ENCODE measurements at regions not wholly inside any gene's neighbourhood (a gene's known extent, or its start where the extent isn't known, plus 50 kb on each side); places are given as distances from the start of the nearest gene placed in this dataset.

GRCh38 chr19:31629579-31630363, 280.5 kb upstream of the TSHZ3 start:
- ChIA-PET POLR2A (no interaction called here), CTCF (no interaction called here)

GRCh38 chr19:31633014-31633413, 283.8 kb upstream of the TSHZ3 start:
- POLR2A ChIA-PET = no interaction called here
- CTCF ChIA-PET = no interaction called here

- POLR2A ChIA-PET = no interaction called here
- CTCF ChIA-PET = no interaction called here
These were observed 290.1 kb upstream of the TSHZ3 start for GRCh38 chr19:31639306-31639705.

- CTCF ChIA-PET = no interaction called here
- POLR2A ChIA-PET = no interaction called here
These were observed 292.4 kb upstream of the TSHZ3 start for GRCh38 chr19:31641591-31641990.

GRCh38 chr19:31648347-31648746, 299.1 kb upstream of the TSHZ3 start:
- CTCF ChIA-PET = no interaction called here

GRCh38 chr19:31656507-31656906, 307.3 kb upstream of the TSHZ3 start:
- POLR2A ChIA-PET = no interaction called here
- CTCF ChIA-PET = interaction anchor here (1.6 kb wide), 1 partner anchor 43 kb away, joined by 3 read pairs; no protein-coding TSS in a partner anchor

More at GRCh38 chr19:31648347-31648746, 299.1 kb upstream of the TSHZ3 start:
- POLR2A ChIA-PET = no interaction called here

- ChIA-PET POLR2A (no interaction called here), CTCF (no interaction called here)
These were observed 310.0 kb upstream of the TSHZ3 start for GRCh38 chr19:31658993-31659896.

GRCh38 chr19:31659897-31660210, 310.6 kb upstream of the TSHZ3 start:
- POLR2A ChIA-PET = no interaction called here
- CTCF ChIA-PET = no interaction called here

GRCh38 chr19:31664096-31664495, 314.9 kb upstream of the TSHZ3 start:
- CTCF ChIA-PET = no interaction called here
- POLR2A ChIA-PET = no interaction called here

GRCh38 chr19:31664997-31665396, 315.8 kb upstream of the TSHZ3 start:
- ChIA-PET CTCF (no interaction called here), POLR2A (no interaction called here)

- ChIA-PET CTCF (no interaction called here), POLR2A (no interaction called here)
These were observed 316.9 kb upstream of the TSHZ3 start for GRCh38 chr19:31666126-31666525.

GRCh38 chr19:31667106-31667505, 317.9 kb upstream of the TSHZ3 start:
- CTCF ChIA-PET = no interaction called here
- POLR2A ChIA-PET = no interaction called here

GRCh38 chr19:31668921-31669320, 319.7 kb upstream of the TSHZ3 start:
- POLR2A ChIA-PET = no interaction called here
- CTCF ChIA-PET = no interaction called here

GRCh38 chr19:31670931-31671330, 321.7 kb upstream of the TSHZ3 start:
- CTCF ChIA-PET = no interaction called here
- POLR2A ChIA-PET = no interaction called here

GRCh38 chr19:31671411-31672035, 322.3 kb upstream of the TSHZ3 start:
- ChIA-PET CTCF (no interaction called here), POLR2A (no interaction called here)

- ChIA-PET POLR2A (no interaction called here), CTCF (no interaction called here)
These were observed 325.4 kb upstream of the TSHZ3 start for GRCh38 chr19:31674503-31675192.

- CTCF ChIA-PET = interaction anchor here (0.7 kb wide), 1 partner anchor 694 kb away, joined by 3 read pairs; no protein-coding TSS in a partner anchor
These were observed 326.1 kb upstream of the TSHZ3 start for GRCh38 chr19:31675193-31675913.

GRCh38 chr19:31676271-31677004, 327.2 kb upstream of the TSHZ3 start:
- ChIA-PET POLR2A (no interaction called here), CTCF (interaction anchor here (0.7 kb wide), 1 partner anchor 695 kb away, joined by 3 read pairs; no protein-coding TSS in a partner anchor)

More at GRCh38 chr19:31675193-31675913, 326.1 kb upstream of the TSHZ3 start:
- POLR2A ChIA-PET = no interaction called here

- ChIA-PET POLR2A (no interaction called here), CTCF (no interaction called here)
These were observed 329.2 kb upstream of the TSHZ3 start for GRCh38 chr19:31678421-31678820.
